K562 (cell line): ENCODE measurements at regions not wholly inside any gene's neighbourhood (a gene's known extent, or its start where the extent isn't known, plus 50 kb on each side); places are given as distances from the start of the nearest gene placed in this dataset.

ENCODE experiments used
- ATAC-seq: fragments of 200-7000 bp; cut with Tn5 transposase; 3 replicates; pipeline ENCODE4 v1.9.1; 2020; ENCODE audit warnings: moderate library complexity
- BruUV-seq: library from RNA; stranded (reverse); fragments of 400-500 nt; replicated peaks from 2 replicates; lab custom pipeline; 2021; lab: Mats Ljungman, UMichigan
- CTCF ChIA-PET: fragments of 300-600 bp; formaldehyde crosslinking; extraction: SDS; loops from one replicate; lab custom pipeline; 2021; ENCODE audit warnings: low intra/inter-chr PET ratio; lab: Yijun Ruan, JAX
- POLR2A ChIA-PET: fragments of 300-600, 350-650 bp; sonication (Branson Sonifier 250); formaldehyde crosslinking; extraction: SDS; loops from one replicate; lab custom pipeline; 2021; ENCODE audit warnings: antibody characterized with exemption, inconsistent platforms; lab: Yijun Ruan, JAX
- DNase-seq, 4 experiments: peaks; one replicate each; pipeline versions ENCODE4 v3.0.0 to v3.0.0-alpha.2; 2011 to 2018; ENCODE audit warnings: low spot score in 3 of 4, mixed read lengths in 3 of 4; ENCODE audit errors: extremely low read depth in 1 of 4
- FAIRE-seq: peaks from 2 replicates; lab custom pipeline; 2011; peaks lifted over from hg19 to GRCh38; lab: Jason Lieb, UNC
- H2AFZ ChIP-seq: 2 replicates; pipeline ENCODE4 v1.6.0; 2011; ENCODE audit warnings: low read depth, low read length, control low read depth, inconsistent platforms
- H3K27ac ChIP-seq: fragments of 200-600 bp; 3 replicates; pipeline ENCODE4 v1.8.0; 2011; ENCODE audit warnings: low read depth, mild to moderate bottlenecking, control low read depth, inconsistent platforms, low read length, moderate library complexity, mixed read lengths; ENCODE audit errors: extremely low read depth
- H3K27me3 ChIP-seq, 2 experiments: fragments of 300-600 bp in 1 of 2; 2 replicates in 1 of 2; 3 replicates in 1 of 2; pipeline versions ENCODE4 v1.6.0 to v1.8.0; 2011; ENCODE audit warnings: inconsistent platforms in 2 of 2, low read length in 2 of 2, mild to moderate bottlenecking in 1 of 2, mixed read lengths in 1 of 2, moderate library complexity in 1 of 2; ENCODE audit not compliant: control insufficient read depth in 2 of 2, insufficient read depth in 2 of 2
- H3K36me3 ChIP-seq: fragments of 300-600 bp; 3 replicates; pipeline ENCODE4 v1.8.0; 2011; ENCODE audit warnings: mild to moderate bottlenecking, low read length, inconsistent platforms; ENCODE audit not compliant: control insufficient read depth, insufficient read depth
- H3K4me1 ChIP-seq, 2 experiments: fragments of 200-600 bp in 1 of 2; replicated peaks in 1 of 2; 2 replicates in 1 of 2; 3 replicates in 1 of 2; pipeline versions ENCODE4 v1.5.1 to v1.8.0; 2011; ENCODE audit warnings: inconsistent platforms in 2 of 2, low read length in 2 of 2, mild to moderate bottlenecking in 1 of 2, mixed read lengths in 1 of 2, moderate library complexity in 1 of 2; ENCODE audit not compliant: control insufficient read depth in 2 of 2, insufficient read depth in 2 of 2
- H3K4me2 ChIP-seq: 2 replicates; pipeline ENCODE4 v1.6.1; 2011; ENCODE audit warnings: low read length, control low read depth, inconsistent platforms, mixed read lengths; ENCODE audit not compliant: insufficient read depth
- H3K4me3 ChIP-seq: fragments of 200-600 bp; sonication (generic), shearing (Covaris generic); 2 replicates; pipeline ENCODE4 v1.5.1; 2016; ENCODE audit warnings: control low read depth, inconsistent platforms
- H3K79me2 ChIP-seq: fragments of 200-600 bp; 3 replicates; pipeline ENCODE4 v1.8.0; 2011; ENCODE audit warnings: low read length, inconsistent platforms; ENCODE audit not compliant: control insufficient read depth, insufficient read depth
- H3K9ac ChIP-seq, 2 experiments: 2 replicates each; pipeline versions ENCODE4 v1.6.0 to v1.6.1; 2011; ENCODE audit warnings: low read depth in 2 of 2, low read length in 2 of 2, control low read depth in 1 of 2, inconsistent platforms in 1 of 2, mild to moderate bottlenecking in 1 of 2, mixed read lengths in 1 of 2; ENCODE audit not compliant: insufficient read depth in 1 of 2
- H3K9me1 ChIP-seq: one replicate; pipeline ENCODE4 v1.6.0; 2011; ENCODE audit warnings: inconsistent platforms, mild to moderate bottlenecking, low read length, moderate library complexity; ENCODE audit not compliant: control insufficient read depth, insufficient read depth
- H3K9me3 ChIP-seq: replicated peaks from 2 replicates; pipeline ENCODE4 v1.5.1; 2011; ENCODE audit warnings: low read depth, low read length, inconsistent platforms; ENCODE audit not compliant: control insufficient read depth, insufficient read depth
- H4K20me1 ChIP-seq: replicated peaks from 2 replicates; pipeline ENCODE4 v1.6.1; 2011; ENCODE audit warnings: low read length, inconsistent platforms, mixed read lengths; ENCODE audit not compliant: control insufficient read depth, insufficient read depth
- ATF1 ChIP-seq, 2 experiments: fragments of 450-650 bp in 1 of 2; IDR thresholded peaks; 2 replicates each; pipeline ENCODE4 v1.6.1; 2016; ENCODE audit warnings: missing compliant biosample characterization in 1 of 2, missing genetic modification characterization in 1 of 2
- MCM7 ChIP-seq, 2 experiments: fragments of 450-650 bp; IDR thresholded peaks; 2 replicates each; pipeline ENCODE4 v1.6.1; 2016 to 2018
- SNIP1 ChIP-seq: fragments of 450-650 bp; IDR thresholded peaks from 2 replicates; pipeline ENCODE4 v1.7.1; 2017; ENCODE audit warnings: low read depth, mild to moderate bottlenecking
- SREBF2 ChIP-seq: sonication (generic); formaldehyde crosslinking; IDR thresholded peaks from 2 replicates; pipeline ENCODE4 v1.4.0; 2020; ENCODE audit warnings: mild to moderate bottlenecking, missing genetic modification reagents
- STAT5B ChIP-seq: fragments of 250-450 bp; sonication (Bioruptor Pico); IDR thresholded peaks from 2 replicates; pipeline ENCODE4 v1.8.0; 2021; ENCODE audit warnings: mild to moderate bottlenecking, inconsistent platforms
- ZNF24 ChIP-seq: fragments of 450-650 bp; IDR thresholded peaks from 2 replicates; pipeline ENCODE4 v1.6.1; 2016
- WGBS: fragments of 100-300 bp; shearing (Covaris generic); methylation state at CpG from one replicate; pipeline ENCODE4 v1.1.6; 2016; ENCODE audit warnings: low coverage, mixed read lengths; ENCODE audit not compliant: insufficient coverage; ENCODE audit errors: missing lambda C conversion rate; 5-methylcytosine and 5-hydroxymethylcytosine counted together
- in situ Hi-C: fragments of 300-500 bp; cut with MboI; formaldehyde crosslinking; loops from 4 replicates; pipeline ENCODE4 v1.15.0; 2018; ENCODE audit warnings: inconsistent platforms, mixed read lengths
- intact Hi-C: fragments of 100-400 bp; cut with micrococcal nuclease; formaldehyde crosslinking; loops from 2 replicates; pipeline ENCODE4 v1.14.2; 2022
- TF ChIP-seq, protein P1 (sequence below): fragments of 250-450 bp; sonication (Bioruptor Pico); IDR thresholded peaks from 2 replicates; pipeline ENCODE4 v1.4.0; 2020; ENCODE audit warnings: mild to moderate bottlenecking
- TF ChIP-seq, protein P2 (sequence below): fragments of 250-450 bp; sonication (Bioruptor Pico); IDR thresholded peaks from 2 replicates; pipeline ENCODE4 v1.5.0; 2021; ENCODE audit warnings: mild to moderate bottlenecking, moderate library complexity

DNA sequence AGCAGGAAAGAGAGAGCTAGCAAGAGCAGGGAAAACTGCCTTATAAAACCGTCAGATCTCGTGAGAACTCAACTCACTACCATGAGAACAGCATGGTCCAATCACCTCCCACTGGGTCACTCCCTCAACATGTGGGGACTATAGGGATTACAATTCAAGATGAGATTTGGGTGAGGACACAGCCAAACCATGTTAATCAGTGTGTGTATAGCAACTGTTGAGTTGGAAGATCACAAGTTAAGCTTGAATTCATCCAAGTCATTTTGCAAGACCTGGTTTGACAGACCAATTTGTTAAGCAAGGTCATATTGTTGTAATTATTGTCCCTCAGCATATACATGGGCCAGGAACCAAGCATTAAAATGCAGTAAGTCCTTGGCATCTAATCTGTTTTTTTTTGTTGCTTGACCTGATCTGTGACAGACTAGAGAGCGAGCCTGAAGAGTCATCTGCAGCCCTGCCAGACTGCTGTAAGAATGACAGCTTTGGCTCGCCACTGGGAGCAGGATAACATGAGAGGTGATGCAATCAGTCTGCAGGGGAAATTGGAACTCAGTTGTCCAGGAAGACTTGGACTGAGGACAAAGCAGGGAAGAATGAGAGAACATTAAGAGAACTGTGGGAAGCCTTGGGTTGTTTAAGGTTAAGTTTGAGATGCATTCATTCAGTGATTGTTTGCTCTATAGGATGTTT, 297.6 kb upstream of the SEL1L start (continued):
- TF ChIP-seq, protein P1, sequence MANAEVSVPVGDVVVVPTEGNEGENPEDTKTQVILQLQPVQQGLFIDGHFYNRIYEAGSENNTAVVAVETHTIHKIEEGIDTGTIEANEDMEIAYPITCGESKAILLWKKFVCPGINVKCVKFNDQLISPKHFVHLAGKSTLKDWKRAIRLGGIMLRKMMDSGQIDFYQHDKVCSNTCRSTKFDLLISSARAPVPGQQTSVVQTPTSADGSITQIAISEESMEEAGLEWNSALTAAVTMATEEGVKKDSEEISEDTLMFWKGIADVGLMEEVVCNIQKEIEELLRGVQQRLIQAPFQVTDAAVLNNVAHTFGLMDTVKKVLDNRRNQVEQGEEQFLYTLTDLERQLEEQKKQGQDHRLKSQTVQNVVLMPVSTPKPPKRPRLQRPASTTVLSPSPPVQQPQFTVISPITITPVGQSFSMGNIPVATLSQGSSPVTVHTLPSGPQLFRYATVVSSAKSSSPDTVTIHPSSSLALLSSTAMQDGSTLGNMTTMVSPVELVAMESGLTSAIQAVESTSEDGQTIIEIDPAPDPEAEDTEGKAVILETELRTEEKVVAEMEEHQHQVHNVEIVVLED (CRISPR knock-in tag), result no peak
- TF ChIP-seq ATF1 (CRISPR knock-in tag; IDR thresholded peaks at IDR 0.05) (no peak), ATF1 (tag; IDR thresholded peaks at IDR 0.05) (no peak), STAT5B (no peak), SREBF2 (no peak), SNIP1 (no peak)

- Histone ChIP-seq H4K20me1 (no peaks in the 10 kb centered on the region), H3K4me2 (no peak overlapping the region), H3K27me3 (no peaks in the 10 kb centered on the region), H2AFZ (no peak overlapping the region), H3K27ac (no peak overlapping the region), H3K4me1 (no peaks in the 10 kb centered on the region), H3K9me3 (no peaks in the 10 kb centered on the region), H3K9ac (no peak overlapping the region), H3K9me1 (no peaks in the 10 kb centered on the region), H3K36me3 (no peaks in the 10 kb centered on the region), H3K4me3 (no peak overlapping the region), H3K79me2 (no peaks in the 10 kb centered on the region)
- TF ChIP-seq MCM7 (IDR thresholded peaks at IDR 0.05) (no peak), ZNF24 (no peak)
- TF ChIP-seq, protein P2, sequence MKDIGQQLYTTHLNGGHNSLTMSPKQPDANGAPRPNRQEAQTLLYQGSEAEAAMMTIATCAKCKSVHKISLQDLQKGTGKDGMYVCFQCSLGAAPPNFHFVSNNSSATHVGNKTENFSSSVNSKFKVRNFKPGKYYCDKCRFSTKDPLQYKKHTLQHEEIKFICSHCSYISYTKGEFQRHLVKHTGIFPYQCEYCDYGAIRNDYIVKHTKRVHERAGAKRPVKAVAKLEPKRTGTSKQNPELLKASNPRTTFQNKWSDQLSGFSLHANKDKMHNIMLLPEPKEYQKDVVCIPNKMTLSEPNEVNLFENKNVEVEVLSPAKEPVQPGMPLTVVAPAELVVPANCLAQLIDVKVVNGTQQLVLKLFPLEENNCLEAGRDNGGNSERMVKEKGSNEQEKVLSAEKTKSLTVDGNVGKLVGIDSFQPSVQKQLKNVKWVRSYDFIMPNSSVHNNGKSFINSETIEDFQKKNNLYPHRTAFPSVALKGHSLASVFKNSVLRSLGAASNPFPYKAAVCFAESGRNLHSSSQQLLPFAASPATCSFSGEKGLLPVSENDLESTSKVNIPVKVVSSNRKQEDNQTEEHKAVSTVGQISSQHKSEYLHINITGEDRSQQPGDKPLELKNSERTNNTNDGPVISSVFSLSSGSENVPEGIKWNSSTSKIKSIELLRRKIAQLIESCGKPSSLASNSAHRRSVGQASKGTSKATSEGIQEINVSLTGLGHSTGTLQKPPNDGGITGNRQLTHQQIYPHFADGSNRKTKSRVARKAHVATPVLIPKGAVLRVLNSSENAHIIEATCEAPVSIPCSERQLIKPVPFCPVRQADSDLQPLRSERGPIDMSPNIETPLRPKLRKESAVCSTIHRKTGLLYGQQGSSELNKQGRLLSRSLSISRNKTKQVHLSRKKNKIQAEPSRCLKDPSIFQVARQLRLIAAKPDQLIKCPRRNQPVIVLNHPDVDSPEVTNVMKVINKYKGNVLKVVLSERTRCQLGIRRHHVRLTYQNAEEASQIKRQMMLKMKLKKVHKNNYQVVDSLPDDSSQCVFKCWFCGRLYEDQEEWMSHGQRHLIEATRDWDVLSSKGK (CRISPR knock-in tag), result no peak
- ChIA-PET POLR2A (no interaction called here), CTCF (no interaction called here)
- no peak for ATAC-seq
- in situ Hi-C loops, result no loop called here
- BruUV-seq, result no TSS peak
- intact Hi-C loops, result no loop called here
- WGBS, result 0% methylated on average over 1 of the region's 1 CpG
- no peak for DNase-seq
- FAIRE-seq, result no peak
Measured at GRCh38 chr14:81834308-81834707, 300.7 kb upstream of the SEL1L start.
